Fibroblast of lung (primary cell): ENCODE measurements at regions not wholly inside any gene's neighbourhood (a gene's known extent, or its start where the extent isn't known, plus 50 kb on each side); places are given as distances from the start of the nearest gene placed in this dataset.
A peak's percentile ranks its signal among the peaks of the same experiment; 100 is the strongest.

Experiments used
- DNase-seq, 2 donors: peaks; one replicate each; pipeline versions ENCODE4 v3.0.0 to v3.0.0-alpha.2; 2010; ENCODE audit warnings: low read depth in 2 of 2
- H2AFZ ChIP-seq: 2 replicates; pipeline ENCODE4 v1.5.1; 2012; ENCODE audit warnings: low read length, control low read depth, inconsistent platforms
- H3K27ac ChIP-seq: 2 replicates; pipeline ENCODE4 v1.5.1; 2011; ENCODE audit warnings: low read length, control low read depth; ENCODE audit not compliant: insufficient read depth
- H3K27me3 ChIP-seq: 2 replicates; pipeline ENCODE4 v1.5.1; 2011; ENCODE audit warnings: mild to moderate bottlenecking, low read length; ENCODE audit not compliant: control insufficient read depth, insufficient read depth
- H3K36me3 ChIP-seq: 2 replicates; pipeline ENCODE4 v1.5.1; 2011; ENCODE audit warnings: low read length; ENCODE audit not compliant: control insufficient read depth, insufficient read depth
- H3K4me1 ChIP-seq: 2 replicates; pipeline ENCODE4 v1.5.1; 2011; ENCODE audit warnings: low read length; ENCODE audit not compliant: control insufficient read depth, insufficient read depth; ENCODE audit errors: extremely low read depth
- H3K4me2 ChIP-seq: 2 replicates; pipeline ENCODE4 v1.5.1; 2011; ENCODE audit warnings: low read length, control low read depth; ENCODE audit not compliant: insufficient read depth; ENCODE audit errors: extremely low read depth
- H3K4me3 ChIP-seq, 4 experiments: fragments of 200-600 bp in 1 of 4; sonication (generic) in 1 of 4; replicated peaks in 1 of 4; 2 replicates each; pipeline ENCODE4 v1.5.1; 2011 to 2016; ENCODE audit warnings: low read length in 4 of 4, low read depth in 3 of 4, mild to moderate bottlenecking in 3 of 4, control low read depth in 2 of 4, inconsistent platforms in 1 of 4, mixed read lengths in 1 of 4; ENCODE audit not compliant: insufficient read depth in 1 of 4; ENCODE audit errors: control extremely low read depth in 1 of 4
- H3K79me2 ChIP-seq: 2 replicates; pipeline ENCODE4 v1.5.1; 2012; ENCODE audit warnings: mild to moderate bottlenecking, low read length, inconsistent platforms; ENCODE audit not compliant: control insufficient read depth, insufficient read depth
- H3K9ac ChIP-seq: 2 replicates; pipeline ENCODE4 v1.5.1; 2011; ENCODE audit warnings: mild to moderate bottlenecking, low read length, control low read depth; ENCODE audit not compliant: insufficient read depth
- H3K9me3 ChIP-seq: 2 replicates; pipeline ENCODE4 v1.5.1; 2012; ENCODE audit warnings: low read depth, low read length; ENCODE audit not compliant: control insufficient read depth, insufficient read depth
- H4K20me1 ChIP-seq: 2 replicates; pipeline ENCODE4 v1.5.1; 2011; ENCODE audit warnings: low read length; ENCODE audit not compliant: control insufficient read depth, insufficient read depth; ENCODE audit errors: extremely low read depth
- EZH2 ChIP-seq: IDR thresholded peaks from 2 replicates; pipeline ENCODE4 v1.5.1; 2012; ENCODE audit warnings: low read length, control low read depth, mild to moderate bottlenecking; ENCODE audit errors: missing control alignments
- TF ChIP-seq, protein P1 (sequence below), 2 donors: IDR thresholded peaks in 1 of 2; conservative IDR thresholded peaks in 1 of 2; 1 replicate in 1 of 2; 2 replicates in 1 of 2; pipeline ENCODE4 v1.5.1; 2011 to 2012; ENCODE audit warnings: low read length in 2 of 2, control low read depth in 1 of 2, inconsistent platforms in 1 of 2, low read depth in 1 of 2, mild to moderate bottlenecking in 1 of 2

DNA sequence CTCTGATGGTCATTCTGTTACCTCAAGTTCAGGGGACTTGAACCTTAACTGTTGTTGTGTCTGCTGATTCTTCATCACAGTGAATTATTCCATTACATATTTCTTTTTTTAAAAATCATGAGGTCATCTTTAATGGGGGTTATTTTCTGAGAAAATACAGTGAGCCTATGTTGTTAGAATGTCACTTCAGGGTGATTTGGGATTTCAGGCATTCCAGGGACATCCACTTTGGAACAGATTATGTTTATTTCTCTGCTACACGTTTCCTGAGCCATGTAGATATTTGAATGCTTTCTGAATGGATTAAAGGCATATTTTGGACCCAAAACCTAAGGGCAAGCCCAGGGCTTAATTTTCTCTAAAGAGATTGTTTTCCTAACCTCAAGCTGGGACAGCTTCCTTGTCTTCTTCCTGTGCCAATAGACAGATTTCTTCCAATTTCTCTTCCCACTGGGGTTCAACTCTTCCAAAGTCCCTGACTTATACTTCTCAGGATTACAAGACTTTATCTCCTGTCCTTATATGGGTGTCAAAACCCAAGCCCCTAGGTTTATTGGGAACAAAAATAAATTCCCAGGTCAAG is 271.7 kb downstream of the ARHGAP12 start:
- no peak overlapping the region for H3K9ac ChIP-seq
- H3K27me3 ChIP-seq = no peaks in the 10 kb centered on the region
- H3K4me1 ChIP-seq = no peaks in the 10 kb centered on the region
- H3K36me3 ChIP-seq = no peaks in the 10 kb centered on the region
- no peak overlapping the region for H3K4me3 ChIP-seq
- H3K79me2 ChIP-seq = no peaks in the 10 kb centered on the region
- H4K20me1 ChIP-seq = no peaks in the 10 kb centered on the region
- DNase-seq = peak in 1 of 2 donors; percentile 31
- TF ChIP-seq EZH2 = no peak
- TF ChIP-seq, protein P1, sequence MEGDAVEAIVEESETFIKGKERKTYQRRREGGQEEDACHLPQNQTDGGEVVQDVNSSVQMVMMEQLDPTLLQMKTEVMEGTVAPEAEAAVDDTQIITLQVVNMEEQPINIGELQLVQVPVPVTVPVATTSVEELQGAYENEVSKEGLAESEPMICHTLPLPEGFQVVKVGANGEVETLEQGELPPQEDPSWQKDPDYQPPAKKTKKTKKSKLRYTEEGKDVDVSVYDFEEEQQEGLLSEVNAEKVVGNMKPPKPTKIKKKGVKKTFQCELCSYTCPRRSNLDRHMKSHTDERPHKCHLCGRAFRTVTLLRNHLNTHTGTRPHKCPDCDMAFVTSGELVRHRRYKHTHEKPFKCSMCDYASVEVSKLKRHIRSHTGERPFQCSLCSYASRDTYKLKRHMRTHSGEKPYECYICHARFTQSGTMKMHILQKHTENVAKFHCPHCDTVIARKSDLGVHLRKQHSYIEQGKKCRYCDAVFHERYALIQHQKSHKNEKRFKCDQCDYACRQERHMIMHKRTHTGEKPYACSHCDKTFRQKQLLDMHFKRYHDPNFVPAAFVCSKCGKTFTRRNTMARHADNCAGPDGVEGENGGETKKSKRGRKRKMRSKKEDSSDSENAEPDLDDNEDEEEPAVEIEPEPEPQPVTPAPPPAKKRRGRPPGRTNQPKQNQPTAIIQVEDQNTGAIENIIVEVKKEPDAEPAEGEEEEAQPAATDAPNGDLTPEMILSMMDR (conservative IDR thresholded peaks at IDR 0.05 in 1 of 2, IDR thresholded peaks at IDR 0.05 in 1 of 2; ENCODE audit: low read depth in 1 of 2, low read length in 2 of 2) = no peak
- H3K4me2 ChIP-seq = no peak overlapping the region
- H3K9me3 ChIP-seq = no peaks in the 10 kb centered on the region
- H2AFZ ChIP-seq = no peak overlapping the region
- no peak overlapping the region for H3K27ac ChIP-seq

DNA sequence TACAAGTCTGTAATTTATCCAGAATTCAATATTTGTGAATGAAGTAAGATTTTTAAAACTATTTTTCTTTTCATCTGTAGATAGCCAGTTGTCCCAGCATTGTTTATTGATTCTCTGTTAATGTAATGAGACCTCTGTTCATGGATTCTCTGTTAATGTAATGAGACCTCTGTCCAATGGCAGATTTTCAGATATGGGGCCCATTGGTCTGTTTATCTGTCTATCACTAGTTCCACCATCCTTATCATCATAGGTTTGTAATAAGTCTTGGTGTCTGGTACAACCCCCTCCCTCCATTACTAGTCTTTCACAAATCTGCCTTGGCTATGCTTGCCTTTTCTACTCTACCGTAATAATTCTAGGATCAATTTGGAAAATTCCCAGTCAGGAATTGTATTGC is 276.6 kb downstream of the ARHGAP12 start:
- H3K4me3 ChIP-seq = no peak overlapping the region
- no peak overlapping the region for H3K27ac ChIP-seq
- H3K79me2 ChIP-seq = no peaks in the 10 kb centered on the region
- peaks cover 8% of the 10 kb centered on the region for H3K4me1 ChIP-seq
- no peak overlapping the region for H3K9ac ChIP-seq
- no peak overlapping the region for H2AFZ ChIP-seq
- TF ChIP-seq EZH2 = no peak
- TF ChIP-seq, protein P1 (conservative IDR thresholded peaks at IDR 0.05 in 1 of 2, IDR thresholded peaks at IDR 0.05 in 1 of 2; ENCODE audit: low read depth in 1 of 2, low read length in 2 of 2) = no peak
- H3K4me2 ChIP-seq = no peak overlapping the region
- H3K36me3 ChIP-seq = no peaks in the 10 kb centered on the region
- DNase-seq = no peak
- no peaks in the 10 kb centered on the region for H4K20me1 ChIP-seq
- H3K9me3 ChIP-seq = no peaks in the 10 kb centered on the region
- H3K27me3 ChIP-seq = no peaks in the 10 kb centered on the region

DNA sequence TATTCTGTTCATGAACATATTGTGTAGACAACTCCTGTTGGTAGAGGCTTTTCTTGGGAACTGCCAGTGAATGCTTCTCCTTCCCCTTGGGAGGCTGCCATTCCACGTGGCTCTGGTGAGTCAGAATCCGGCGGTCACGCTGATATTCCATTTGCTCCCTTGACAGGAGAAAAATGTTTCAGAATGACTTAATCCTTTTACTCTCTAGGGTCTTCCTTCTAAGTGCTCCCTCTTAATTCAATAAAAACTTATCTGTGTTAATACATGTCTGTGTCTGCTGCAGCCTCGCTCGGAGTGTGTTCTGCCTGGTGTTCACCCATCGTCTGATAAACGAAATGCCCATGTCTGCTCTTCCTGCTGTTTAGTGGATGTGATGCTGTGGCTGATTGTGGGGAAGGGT is 278.6 kb downstream of the ARHGAP12 start:
- peak overlapping the region; percentile 67 for H3K27ac ChIP-seq
- H3K27me3 ChIP-seq = no peaks in the 10 kb centered on the region
- H3K9ac ChIP-seq = no peak overlapping the region

More for the DNA sequence above, 278.6 kb downstream of the ARHGAP12 start:
- H4K20me1 ChIP-seq = no peaks in the 10 kb centered on the region
- peak; percentile 91 to 94 for DNase-seq
- H3K79me2 ChIP-seq = no peaks in the 10 kb centered on the region
- H3K4me2 ChIP-seq = peak overlapping the region; percentile 90
- H2AFZ ChIP-seq = peak overlapping the region; percentile 85
- peak overlapping the region in 2 of 4 experiments; percentile 8 to 26 for H3K4me3 ChIP-seq
- peaks cover 8% of the 10 kb centered on the region for H3K4me1 ChIP-seq
- no peaks in the 10 kb centered on the region for H3K36me3 ChIP-seq
- H3K9me3 ChIP-seq = no peaks in the 10 kb centered on the region
- TF ChIP-seq, protein P1 (conservative IDR thresholded peaks at IDR 0.05 in 1 of 2, IDR thresholded peaks at IDR 0.05 in 1 of 2; ENCODE audit: low read depth in 1 of 2, low read length in 2 of 2) = no peak
- TF ChIP-seq EZH2 = no peak
